ENCODE measurements at regions not wholly inside any gene's neighbourhood (a gene's known extent, or its start where the extent isn't known, plus 50 kb on each side); places are given as distances from the start of the nearest gene placed in this dataset.

- Mint-ChIP-seq H3K9me3 (peaks cover 3 to 26% (median 21%) of the 10 kb centered on the region in 7 donors), H3K4me1 (no peaks in the 10 kb centered on the region), H3K36me3 (no peaks in the 10 kb centered on the region), H3K27me3 (ENCODE audit: low read depth in 3 of 3) (no peaks in the 10 kb centered on the region), H3K27ac (no peak overlapping the region), H3K4me3 (no peak overlapping the region)
- Histone ChIP-seq H3K27me3 (ENCODE audit: control insufficient read depth in 2 of 2, insufficient read depth in 2 of 2, low read length in 2 of 2) (no peaks in the 10 kb centered on the region), H4K20me1 (ENCODE audit: insufficient read depth, low read length) (no peaks in the 10 kb centered on the region), H3K9me3 (replicated peaks in 1 of 2; ENCODE audit: control insufficient read depth in 1 of 2, insufficient read depth in 1 of 2, low read length in 2 of 2) (peaks cover 0 to 21% of the 10 kb centered on the region in 2 donors), H3K36me3 (replicated peaks in 1 of 2; ENCODE audit: control insufficient read depth in 1 of 2, insufficient read depth in 2 of 2, low read length in 2 of 2) (no peaks in the 10 kb centered on the region), H2AFZ (ENCODE audit: insufficient read depth, low read depth, low read length, poor library complexity, severe bottlenecking) (no peak overlapping the region), H3K4me2 (replicated peaks; ENCODE audit: extremely low read depth, low read length, poor library complexity, severe bottlenecking) (no peak overlapping the region), H3K27ac (ENCODE audit: low read depth in 1 of 2, low read length in 2 of 2) (no peak overlapping the region), H3K4me3 (replicated peaks in 1 of 3; ENCODE audit: low read depth in 2 of 3, low read length in 3 of 3) (no peak overlapping the region), H3K79me2 (ENCODE audit: insufficient read depth, low read length) (no peaks in the 10 kb centered on the region), H3K9ac (ENCODE audit: insufficient read depth, low read length, poor library complexity, severe bottlenecking) (no peak overlapping the region), H3K4me1 (ENCODE audit: control insufficient read depth in 1 of 2, insufficient read depth in 2 of 2, low read length in 2 of 2) (no peaks in the 10 kb centered on the region)
- no peak for DNase-seq
- intact Hi-C loops (cut with micrococcal nuclease) = no loop called here
- WGBS (ENCODE audit: insufficient coverage) = 62% methylated on average over 2 of the region's 4 CpGs
- TF ChIP-seq, protein P1, sequence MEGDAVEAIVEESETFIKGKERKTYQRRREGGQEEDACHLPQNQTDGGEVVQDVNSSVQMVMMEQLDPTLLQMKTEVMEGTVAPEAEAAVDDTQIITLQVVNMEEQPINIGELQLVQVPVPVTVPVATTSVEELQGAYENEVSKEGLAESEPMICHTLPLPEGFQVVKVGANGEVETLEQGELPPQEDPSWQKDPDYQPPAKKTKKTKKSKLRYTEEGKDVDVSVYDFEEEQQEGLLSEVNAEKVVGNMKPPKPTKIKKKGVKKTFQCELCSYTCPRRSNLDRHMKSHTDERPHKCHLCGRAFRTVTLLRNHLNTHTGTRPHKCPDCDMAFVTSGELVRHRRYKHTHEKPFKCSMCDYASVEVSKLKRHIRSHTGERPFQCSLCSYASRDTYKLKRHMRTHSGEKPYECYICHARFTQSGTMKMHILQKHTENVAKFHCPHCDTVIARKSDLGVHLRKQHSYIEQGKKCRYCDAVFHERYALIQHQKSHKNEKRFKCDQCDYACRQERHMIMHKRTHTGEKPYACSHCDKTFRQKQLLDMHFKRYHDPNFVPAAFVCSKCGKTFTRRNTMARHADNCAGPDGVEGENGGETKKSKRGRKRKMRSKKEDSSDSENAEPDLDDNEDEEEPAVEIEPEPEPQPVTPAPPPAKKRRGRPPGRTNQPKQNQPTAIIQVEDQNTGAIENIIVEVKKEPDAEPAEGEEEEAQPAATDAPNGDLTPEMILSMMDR (IDR thresholded peaks at IDR 0.05) = no peak
Observed at GRCh38 chr18:6616981-6617380, 112.5 kb upstream of the ARHGAP28 start.

DNA sequence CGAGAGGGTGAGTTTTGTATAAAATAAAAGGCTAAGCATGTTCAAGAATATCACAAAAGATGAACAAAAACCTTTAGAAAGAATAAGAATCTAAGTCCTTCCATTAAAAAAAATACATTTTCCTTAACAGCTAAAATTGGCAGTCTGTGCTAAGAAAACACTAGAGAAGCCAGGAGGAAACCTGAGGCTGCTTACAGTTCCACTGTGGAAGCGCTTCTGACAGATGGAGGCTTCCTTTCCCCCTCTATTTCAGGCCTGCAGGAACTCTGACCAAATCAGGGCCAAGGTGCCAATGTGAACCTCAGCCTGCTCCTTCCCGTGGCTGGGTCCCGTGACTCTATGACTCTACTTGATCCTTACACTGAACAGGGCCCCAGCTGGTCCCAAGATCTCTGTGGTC lies 108.1 kb upstream of the ARHGAP28 start:
- Histone ChIP-seq H4K20me1 (ENCODE audit: insufficient read depth, low read length) (no peaks in the 10 kb centered on the region), H2AFZ (ENCODE audit: insufficient read depth, low read depth, low read length, poor library complexity, severe bottlenecking) (no peak overlapping the region), H3K27ac (ENCODE audit: low read depth in 1 of 2, low read length in 2 of 2) (no peak overlapping the region), H3K9me3 (replicated peaks in 1 of 2; ENCODE audit: control insufficient read depth in 1 of 2, insufficient read depth in 1 of 2, low read length in 2 of 2) (peaks cover 0 to 9% of the 10 kb centered on the region in 2 donors), H3K4me2 (replicated peaks; ENCODE audit: extremely low read depth, low read length, poor library complexity, severe bottlenecking) (no peak overlapping the region), H3K9ac (ENCODE audit: insufficient read depth, low read length, poor library complexity, severe bottlenecking) (no peak overlapping the region), H3K27me3 (ENCODE audit: control insufficient read depth in 2 of 2, insufficient read depth in 2 of 2, low read length in 2 of 2) (no peaks in the 10 kb centered on the region), H3K4me3 (replicated peaks in 1 of 3; ENCODE audit: low read depth in 2 of 3, low read length in 3 of 3) (no peak overlapping the region), H3K79me2 (ENCODE audit: insufficient read depth, low read length) (no peaks in the 10 kb centered on the region), H3K4me1 (ENCODE audit: control insufficient read depth in 1 of 2, insufficient read depth in 2 of 2, low read length in 2 of 2) (no peaks in the 10 kb centered on the region), H3K36me3 (replicated peaks in 1 of 2; ENCODE audit: control insufficient read depth in 1 of 2, insufficient read depth in 2 of 2, low read length in 2 of 2) (no peaks in the 10 kb centered on the region)
- 86% methylated on average over 3 of the region's 4 CpGs for WGBS (ENCODE audit: insufficient coverage)
- no peak overlapping the region for H3K27ac Mint-ChIP-seq
- H3K4me3 Mint-ChIP-seq = no peak overlapping the region
- peaks cover 0 to 14% (median 10%) of the 10 kb centered on the region in 7 donors for H3K9me3 Mint-ChIP-seq
- no peaks in the 10 kb centered on the region for H3K4me1 Mint-ChIP-seq
- H3K36me3 Mint-ChIP-seq = no peaks in the 10 kb centered on the region
- intact Hi-C loops (cut with micrococcal nuclease) = no loop called here
- TF ChIP-seq, protein P1 (IDR thresholded peaks at IDR 0.05) = no peak
- DNase-seq = no peak
- H3K27me3 Mint-ChIP-seq (ENCODE audit: low read depth in 3 of 3) = no peaks in the 10 kb centered on the region

Measured in CD14-positive monocyte (primary cell).